HEK293T (cell line): ENCODE measurements at regions not wholly inside any gene's neighbourhood (a gene's known extent, or its start where the extent isn't known, plus 50 kb on each side); places are given as distances from the start of the nearest gene placed in this dataset.

Source experiments
- CTCF ChIA-PET: fragments of 350-600 bp; formaldehyde crosslinking; extraction: SDS; loops from one replicate; lab custom pipeline; 2021; ENCODE audit warnings: antibody characterized with exemption, inconsistent platforms; lab: Yijun Ruan, JAX
- POLR2A ChIA-PET: fragments of 350-600 bp; formaldehyde crosslinking; extraction: SDS; loops from one replicate; lab custom pipeline; 2020; ENCODE audit warnings: antibody characterized with exemption, inconsistent platforms; lab: Yijun Ruan, JAX
- DNase-seq: peaks from one replicate; pipeline ENCODE4 v3.0.0; 2012; ENCODE audit warnings: mixed read lengths; ENCODE audit errors: extremely low spot score
- ARNT ChIP-seq: fragments of 450-650 bp; IDR thresholded peaks from 2 replicates; pipeline ENCODE4 v1.6.1; 2017; ENCODE audit warnings: mild to moderate bottlenecking
- BHLHE40 ChIP-seq: fragments of 450-650 bp; IDR thresholded peaks from 2 replicates; pipeline ENCODE4 v1.6.1; 2016; ENCODE audit warnings: mild to moderate bottlenecking, moderate library complexity, borderline replicate concordance
- CTBP1 ChIP-seq: fragments of 450-650 bp; IDR thresholded peaks from 2 replicates; pipeline ENCODE4 v1.6.1; 2016; ENCODE audit warnings: borderline replicate concordance
- ELF4 ChIP-seq: fragments of 450-650 bp; IDR thresholded peaks from 2 replicates; pipeline ENCODE4 v1.6.1; 2017; ENCODE audit warnings: antibody characterized with exemption
- FOXA1 ChIP-seq: fragments of 450-650 bp; IDR thresholded peaks from 2 replicates; pipeline ENCODE4 v1.6.1; 2016; ENCODE audit warnings: mild to moderate bottlenecking
- FOXK2 ChIP-seq: fragments of 450-650 bp; IDR thresholded peaks from 2 replicates; pipeline ENCODE4 v1.6.1; 2016; ENCODE audit warnings: mild to moderate bottlenecking
- FOXM1 ChIP-seq: fragments of 450-650 bp; IDR thresholded peaks from 2 replicates; pipeline ENCODE4 v1.6.1; 2017; ENCODE audit warnings: mild to moderate bottlenecking, borderline replicate concordance
- HDGF ChIP-seq: fragments of 450-650 bp; IDR thresholded peaks from 2 replicates; pipeline ENCODE4 v1.6.1; 2017; ENCODE audit warnings: antibody characterized with exemption, borderline replicate concordance
- L3MBTL2 ChIP-seq: fragments of 450-650 bp; conservative IDR thresholded peaks from 2 replicates; pipeline ENCODE4 v1.6.1; 2016; ENCODE audit warnings: mild to moderate bottlenecking
- LEF1 ChIP-seq: fragments of 450-650 bp; IDR thresholded peaks from 2 replicates; pipeline ENCODE4 v1.6.1; 2017; ENCODE audit warnings: mild to moderate bottlenecking, borderline replicate concordance
- NFRKB ChIP-seq: fragments of 450-650 bp; IDR thresholded peaks from 2 replicates; pipeline ENCODE4 v1.6.1; 2016; ENCODE audit warnings: mild to moderate bottlenecking, moderate library complexity
- SP1 ChIP-seq: fragments of 450-650 bp; IDR thresholded peaks from 2 replicates; pipeline ENCODE4 v1.6.1; 2017
- SUZ12 ChIP-seq: fragments of 450-650 bp; IDR thresholded peaks from 2 replicates; pipeline ENCODE4 v1.6.1; 2016; ENCODE audit warnings: mild to moderate bottlenecking
- TARDBP ChIP-seq: fragments of 450-650 bp; IDR thresholded peaks from 2 replicates; pipeline ENCODE4 v1.6.1; 2016
- ZNF384 ChIP-seq: fragments of 450-650 bp; IDR thresholded peaks from 2 replicates; pipeline ENCODE4 v1.6.1; 2016
- TF ChIP-seq, protein P1 (sequence below): fragments of 450-650 bp; IDR thresholded peaks from 2 replicates; pipeline ENCODE4 v1.6.1; 2016

- TF ChIP-seq FOXK2, result no peak
- no peak for TF ChIP-seq ARNT
- TF ChIP-seq HDGF, result no peak
- TF ChIP-seq ZNF384, result no peak
- TF ChIP-seq TARDBP, result no peak
- no peak for TF ChIP-seq LEF1
- no peak for TF ChIP-seq NFRKB
- POLR2A ChIA-PET, result no interaction called here
- no peak for DNase-seq
- CTCF ChIA-PET, result no interaction called here
These were observed 124.1 kb downstream of the GALC start for GRCh38 chr14:87868920-87869319.

- CTCF ChIA-PET, result no interaction called here
- POLR2A ChIA-PET, result no interaction called here
- TF ChIP-seq SP1 (no peak), L3MBTL2 (no peak), LEF1 (no peak), FOXM1 (no peak), TARDBP (no peak), NFRKB (no peak), HDGF (no peak), FOXA1 (no peak), ZNF384 (no peak)
- no peak for DNase-seq
These were observed 126.9 kb downstream of the GALC start for GRCh38 chr14:87866116-87866515.

GRCh38 chr14:87864356-87865270, 128.4 kb downstream of the GALC start:
- ChIA-PET POLR2A (no interaction called here), CTCF (no interaction called here)
- DNase-seq, result no peak
- no peak for TF ChIP-seq NFRKB
- no peak for TF ChIP-seq FOXA1
- no peak for TF ChIP-seq BHLHE40
- TF ChIP-seq CTBP1, result no peak
- TF ChIP-seq SP1, result no peak
- no peak for TF ChIP-seq ARNT
- no peak for TF ChIP-seq FOXM1
- TF ChIP-seq HDGF, result no peak
- TF ChIP-seq, protein P1, sequence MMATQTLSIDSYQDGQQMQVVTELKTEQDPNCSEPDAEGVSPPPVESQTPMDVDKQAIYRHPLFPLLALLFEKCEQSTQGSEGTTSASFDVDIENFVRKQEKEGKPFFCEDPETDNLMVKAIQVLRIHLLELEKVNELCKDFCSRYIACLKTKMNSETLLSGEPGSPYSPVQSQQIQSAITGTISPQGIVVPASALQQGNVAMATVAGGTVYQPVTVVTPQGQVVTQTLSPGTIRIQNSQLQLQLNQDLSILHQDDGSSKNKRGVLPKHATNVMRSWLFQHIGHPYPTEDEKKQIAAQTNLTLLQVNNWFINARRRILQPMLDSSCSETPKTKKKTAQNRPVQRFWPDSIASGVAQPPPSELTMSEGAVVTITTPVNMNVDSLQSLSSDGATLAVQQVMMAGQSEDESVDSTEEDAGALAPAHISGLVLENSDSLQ, result no peak
- no peak for TF ChIP-seq SUZ12
- no peak for TF ChIP-seq L3MBTL2
- no peak for TF ChIP-seq LEF1
- no peak for TF ChIP-seq ZNF384
- TF ChIP-seq ELF4, result no peak
- no peak for TF ChIP-seq TARDBP
- TF ChIP-seq FOXK2, result no peak

DNA sequence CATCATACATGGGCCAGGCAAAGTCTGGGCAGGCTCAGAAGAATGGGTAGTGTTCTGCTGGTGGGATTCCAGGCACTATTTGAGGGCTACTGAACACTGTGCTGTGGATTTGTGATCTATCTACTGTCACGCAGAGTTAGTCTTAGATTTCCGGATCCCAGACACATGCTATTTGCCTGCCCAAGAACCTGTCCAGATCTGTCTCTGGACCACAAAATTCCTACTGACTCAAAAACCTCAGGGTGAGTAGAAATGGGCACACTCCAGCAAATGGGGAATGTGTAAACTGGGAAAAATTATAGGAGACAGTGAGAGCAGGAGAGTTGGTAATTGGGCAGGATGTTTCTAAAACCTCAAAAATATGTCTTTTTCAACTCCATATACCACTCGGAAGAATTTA, 129.9 kb downstream of the GALC start:
- TF ChIP-seq SP1 (no peak), SUZ12 (no peak), FOXK2 (no peak), FOXA1 (no peak), HDGF (no peak), ZNF384 (no peak), FOXM1 (no peak), BHLHE40 (no peak), LEF1 (no peak), CTBP1 (no peak), NFRKB (no peak), L3MBTL2 (no peak)
- TF ChIP-seq, protein P1, result no peak
- CTCF ChIA-PET, result no interaction called here
- POLR2A ChIA-PET, result no interaction called here
- DNase-seq, result no peak

DNA sequence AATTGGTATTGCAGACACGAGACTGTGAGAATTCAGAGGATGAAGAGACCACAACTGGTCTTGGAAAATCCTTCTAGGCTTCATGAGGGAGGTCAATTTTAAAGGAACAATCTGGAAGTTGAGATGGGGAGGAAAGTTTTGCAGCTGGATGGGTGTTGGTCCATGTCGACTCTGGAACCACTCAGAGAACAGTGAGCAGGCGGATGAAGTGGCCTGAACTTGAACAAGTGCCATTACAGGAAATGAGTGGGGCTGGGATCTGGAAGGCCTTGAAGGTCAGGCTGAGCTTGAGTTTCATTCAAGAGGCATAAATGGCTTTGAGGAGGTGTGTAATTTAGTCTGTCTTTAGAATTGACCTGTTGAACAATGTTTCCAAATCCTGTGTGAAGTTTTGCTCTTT, 140.9 kb downstream of the GALC start:
- ChIA-PET POLR2A (no interaction called here), CTCF (no interaction called here)
- TF ChIP-seq LEF1 (no peak), FOXA1 (no peak), FOXM1 (no peak), TARDBP (no peak), SUZ12 (no peak), L3MBTL2 (no peak), NFRKB (no peak), CTBP1 (no peak), ZNF384 (no peak), SP1 (no peak), ARNT (no peak), BHLHE40 (no peak), HDGF (no peak), ELF4 (no peak), FOXK2 (no peak)
- TF ChIP-seq, protein P1, result no peak
- DNase-seq, result no peak
